ENCODE measurements at regions not wholly inside any gene's neighbourhood (a gene's known extent, or its start where the extent isn't known, plus 50 kb on each side); places are given as distances from the start of the nearest gene placed in this dataset.

DNA sequence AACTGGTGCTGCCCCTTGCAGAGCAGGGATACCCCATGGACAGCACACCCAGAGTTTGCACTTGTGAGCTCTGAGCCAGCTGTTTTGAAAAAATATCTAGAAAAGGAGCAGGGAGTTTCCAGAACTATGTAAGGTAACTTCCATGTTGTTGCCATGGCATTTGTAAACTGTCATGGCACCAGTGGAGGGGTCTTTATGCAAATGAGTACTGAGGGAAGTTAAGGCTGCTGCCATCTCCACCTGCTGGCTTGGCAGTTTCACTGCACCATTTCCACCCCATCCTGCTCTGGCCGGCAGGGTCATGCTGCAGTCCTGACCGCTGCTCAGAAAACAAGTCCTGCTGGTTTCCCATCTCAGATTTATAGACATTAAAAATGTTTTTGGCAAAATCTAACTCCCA lies 52.3 kb upstream of the SNTG2 start:
- Mint-ChIP-seq H3K4me3 (no peak overlapping the region), H3K4me1 (peaks cover 3% of the 10 kb centered on the region), H3K36me3 (ENCODE audit: low read depth) (peaks cover 3% of the 10 kb centered on the region), H3K9me3 (peaks cover 14% of the 10 kb centered on the region), H3K27ac (ENCODE audit: unreplicated experiment) (no peak overlapping the region), H3K27me3 (ENCODE audit: low read depth) (no peaks in the 10 kb centered on the region)
- DNase-seq (ENCODE audit: low read depth, low spot score): peak; percentile 18
- TF ChIP-seq, protein P1, sequence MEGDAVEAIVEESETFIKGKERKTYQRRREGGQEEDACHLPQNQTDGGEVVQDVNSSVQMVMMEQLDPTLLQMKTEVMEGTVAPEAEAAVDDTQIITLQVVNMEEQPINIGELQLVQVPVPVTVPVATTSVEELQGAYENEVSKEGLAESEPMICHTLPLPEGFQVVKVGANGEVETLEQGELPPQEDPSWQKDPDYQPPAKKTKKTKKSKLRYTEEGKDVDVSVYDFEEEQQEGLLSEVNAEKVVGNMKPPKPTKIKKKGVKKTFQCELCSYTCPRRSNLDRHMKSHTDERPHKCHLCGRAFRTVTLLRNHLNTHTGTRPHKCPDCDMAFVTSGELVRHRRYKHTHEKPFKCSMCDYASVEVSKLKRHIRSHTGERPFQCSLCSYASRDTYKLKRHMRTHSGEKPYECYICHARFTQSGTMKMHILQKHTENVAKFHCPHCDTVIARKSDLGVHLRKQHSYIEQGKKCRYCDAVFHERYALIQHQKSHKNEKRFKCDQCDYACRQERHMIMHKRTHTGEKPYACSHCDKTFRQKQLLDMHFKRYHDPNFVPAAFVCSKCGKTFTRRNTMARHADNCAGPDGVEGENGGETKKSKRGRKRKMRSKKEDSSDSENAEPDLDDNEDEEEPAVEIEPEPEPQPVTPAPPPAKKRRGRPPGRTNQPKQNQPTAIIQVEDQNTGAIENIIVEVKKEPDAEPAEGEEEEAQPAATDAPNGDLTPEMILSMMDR (conservative IDR thresholded peaks at IDR 0.05): peak; percentile 56

DNA sequence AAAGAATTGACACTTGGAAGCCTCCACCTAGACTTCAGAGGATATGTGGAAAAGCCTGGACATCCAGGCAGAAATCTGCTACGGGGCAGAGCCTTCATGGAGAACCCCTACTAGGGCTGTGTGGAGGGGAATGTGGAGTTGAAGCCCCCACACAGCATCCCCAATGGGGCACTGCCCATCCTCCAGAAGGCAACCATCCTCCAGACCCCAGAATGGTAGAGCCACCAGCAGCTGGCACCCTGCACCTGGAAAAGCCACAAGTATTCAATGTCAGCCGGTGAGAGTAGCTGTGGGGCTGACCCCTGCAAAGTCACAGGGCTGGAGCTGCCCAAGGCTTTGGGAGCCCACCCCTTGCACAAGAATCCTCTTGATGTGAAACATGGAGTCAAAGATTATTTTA lies 53.6 kb upstream of the SNTG2 start:
- H3K4me1 Mint-ChIP-seq: peaks cover 3% of the 10 kb centered on the region
- H3K36me3 Mint-ChIP-seq (ENCODE audit: low read depth): peaks cover 3% of the 10 kb centered on the region
- no peak for DNase-seq (ENCODE audit: low read depth, low spot score)
- peaks cover 10% of the 10 kb centered on the region for H3K9me3 Mint-ChIP-seq
- no peak overlapping the region for H3K27ac Mint-ChIP-seq (ENCODE audit: unreplicated experiment)
- TF ChIP-seq, protein P1 (conservative IDR thresholded peaks at IDR 0.05): no peak
- no peak overlapping the region for H3K4me3 Mint-ChIP-seq
- H3K27me3 Mint-ChIP-seq (ENCODE audit: low read depth): no peaks in the 10 kb centered on the region

DNA sequence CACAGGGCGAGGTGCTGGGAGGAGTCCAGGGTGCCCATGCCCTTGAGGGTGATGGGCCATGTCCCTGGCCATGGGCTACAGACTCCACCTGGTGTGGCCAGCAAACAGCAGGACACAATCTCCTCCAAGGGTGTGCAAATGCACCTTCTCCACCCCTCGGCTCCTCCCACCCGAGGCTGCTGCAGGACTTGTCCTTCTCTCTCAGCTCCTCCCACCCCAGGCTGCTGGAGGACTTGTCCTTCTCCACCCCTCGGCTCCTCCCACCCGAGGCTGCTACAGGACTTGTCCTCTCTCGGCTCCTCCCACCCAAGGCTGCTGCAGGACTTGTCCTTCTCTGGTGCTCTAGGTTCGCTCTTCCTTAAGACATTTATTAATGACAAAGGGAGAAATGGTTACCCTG lies 57.3 kb upstream of the SNTG2 start:
- TF ChIP-seq, protein P1 (conservative IDR thresholded peaks at IDR 0.05): no peak
- Mint-ChIP-seq H3K4me1 (peaks cover 3% of the 10 kb centered on the region), H3K27ac (ENCODE audit: unreplicated experiment) (no peak overlapping the region), H3K9me3 (peaks cover 7% of the 10 kb centered on the region), H3K36me3 (ENCODE audit: low read depth) (peaks cover 3% of the 10 kb centered on the region), H3K4me3 (no peak overlapping the region), H3K27me3 (ENCODE audit: low read depth) (no peaks in the 10 kb centered on the region)
- DNase-seq (ENCODE audit: low read depth, low spot score): peak; percentile 12

DNA sequence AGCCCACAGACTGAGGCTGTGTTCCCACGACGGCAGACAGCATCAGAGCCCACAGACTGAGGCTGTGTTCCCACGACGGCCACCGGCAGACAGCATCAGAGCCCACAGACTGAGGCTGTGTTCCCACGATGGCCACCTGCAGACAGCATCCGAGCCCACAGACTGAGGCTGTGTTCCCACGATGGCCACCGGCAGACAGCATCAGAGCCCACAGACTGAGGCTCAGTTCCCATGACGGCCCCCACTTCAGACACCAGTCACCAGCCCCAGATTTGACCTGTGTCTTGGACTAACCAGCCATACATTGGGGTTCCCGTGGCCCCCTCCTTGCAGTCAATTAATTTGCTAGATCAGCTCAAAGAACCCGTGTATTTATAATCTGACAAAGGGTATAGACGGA lies 57.8 kb upstream of the SNTG2 start:
- H3K27me3 Mint-ChIP-seq (ENCODE audit: low read depth): no peaks in the 10 kb centered on the region
- H3K27ac Mint-ChIP-seq (ENCODE audit: unreplicated experiment): no peak overlapping the region
- H3K36me3 Mint-ChIP-seq (ENCODE audit: low read depth): peaks cover 3% of the 10 kb centered on the region
- TF ChIP-seq, protein P1 (conservative IDR thresholded peaks at IDR 0.05): no peak
- peaks cover 7% of the 10 kb centered on the region for H3K9me3 Mint-ChIP-seq
- DNase-seq (ENCODE audit: low read depth, low spot score): no peak
- H3K4me3 Mint-ChIP-seq: no peak overlapping the region
- H3K4me1 Mint-ChIP-seq: peaks cover 3% of the 10 kb centered on the region

DNA sequence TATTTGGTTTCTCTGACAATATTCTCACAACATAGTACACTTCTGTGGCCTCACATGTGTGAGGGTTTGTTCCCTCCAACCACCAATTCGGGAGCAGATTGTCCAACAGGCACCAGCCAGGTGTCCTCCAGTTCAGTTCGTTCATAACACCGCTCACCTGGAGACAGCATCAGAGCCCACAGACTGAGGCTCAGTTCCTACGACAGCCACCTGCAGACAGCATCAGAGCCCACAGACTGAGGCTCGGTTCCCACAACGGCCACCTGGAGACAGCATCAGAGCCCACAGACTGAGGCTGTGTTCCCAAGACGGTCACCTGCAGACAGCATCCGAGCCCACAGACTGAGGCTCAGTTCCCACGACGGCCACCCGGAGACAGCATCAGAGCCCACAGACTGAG lies 58.2 kb upstream of the SNTG2 start:
- Mint-ChIP-seq H3K9me3 (peaks cover 7% of the 10 kb centered on the region), H3K27me3 (ENCODE audit: low read depth) (no peaks in the 10 kb centered on the region), H3K36me3 (ENCODE audit: low read depth) (peaks cover 3% of the 10 kb centered on the region), H3K4me1 (peaks cover 3% of the 10 kb centered on the region), H3K4me3 (no peak overlapping the region), H3K27ac (ENCODE audit: unreplicated experiment) (no peak overlapping the region)
- TF ChIP-seq, protein P1 (conservative IDR thresholded peaks at IDR 0.05): no peak
- DNase-seq (ENCODE audit: low read depth, low spot score): no peak

DNA sequence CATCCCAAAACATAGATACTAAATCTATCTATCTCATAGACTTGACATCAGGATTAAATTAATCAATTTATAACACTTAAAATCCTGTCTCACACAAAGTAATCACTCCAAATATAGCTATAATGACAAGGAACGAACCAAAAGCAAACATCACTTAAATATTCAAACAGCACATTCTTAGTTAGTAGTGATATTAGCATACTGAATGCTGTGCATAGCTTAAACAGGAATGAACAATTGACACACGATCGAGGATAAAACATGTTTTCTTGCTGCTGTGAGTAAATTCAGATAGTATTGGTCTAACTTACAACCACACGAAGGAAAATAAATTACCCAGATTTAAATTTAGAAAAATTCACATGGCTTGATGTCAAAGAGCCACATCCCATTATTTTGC lies 58.9 kb upstream of the SNTG2 start:
- H3K4me3 Mint-ChIP-seq: no peak overlapping the region
- no peak overlapping the region for H3K27ac Mint-ChIP-seq (ENCODE audit: unreplicated experiment)
- peaks cover 7% of the 10 kb centered on the region for H3K9me3 Mint-ChIP-seq
- H3K27me3 Mint-ChIP-seq (ENCODE audit: low read depth): no peaks in the 10 kb centered on the region
- peaks cover 3% of the 10 kb centered on the region for H3K36me3 Mint-ChIP-seq (ENCODE audit: low read depth)
- DNase-seq (ENCODE audit: low read depth, low spot score): no peak
- peaks cover 3% of the 10 kb centered on the region for H3K4me1 Mint-ChIP-seq
- TF ChIP-seq, protein P1 (conservative IDR thresholded peaks at IDR 0.05): no peak

Measured in neural crest cell (in vitro differentiated cells).